Liver (tissue), 3 donors: ENCODE measurements at regions not wholly inside any gene's neighbourhood (a gene's known extent, or its start where the extent isn't known, plus 50 kb on each side); places are given as distances from the start of the nearest gene placed in this dataset.

Experiments
- CTCF ChIP-seq: fragments of 150-350 bp; IDR thresholded peaks from 2 replicates; pipeline ENCODE4 v1.5.1; 2017; ENCODE audit warnings: improper control_type of control experiment, low read depth, low read length; ENCODE audit not compliant: missing input control
- EGR1 ChIP-seq, 2 donors: IDR thresholded peaks; 2 replicates each; pipeline ENCODE4 v1.6.1; 2016 to 2018; ENCODE audit warnings: antibody characterized with exemption in 2 of 2, low read depth in 2 of 2
- GABPA ChIP-seq, 2 donors: IDR thresholded peaks in 1 of 2; conservative IDR thresholded peaks in 1 of 2; 2 replicates each; pipeline ENCODE4 v1.6.1; 2016; ENCODE audit warnings: antibody characterized with exemption in 2 of 2, mild to moderate bottlenecking in 1 of 2, moderate library complexity in 1 of 2
- JUND ChIP-seq, 2 donors: IDR thresholded peaks; 2 replicates each; pipeline ENCODE4 v1.6.1; 2016; ENCODE audit warnings: antibody characterized with exemption in 2 of 2
- MAX ChIP-seq: IDR thresholded peaks from 2 replicates; pipeline ENCODE4 v1.6.1; 2016; ENCODE audit warnings: antibody characterized with exemption
- RAD21 ChIP-seq, 2 donors: IDR thresholded peaks; 2 replicates each; pipeline ENCODE4 v1.6.1; 2016; ENCODE audit warnings: antibody characterized with exemption in 2 of 2, mild to moderate bottlenecking in 2 of 2
- RXRA ChIP-seq, 2 donors: IDR thresholded peaks; 2 replicates each; pipeline ENCODE4 v1.6.1; 2017 to 2018; ENCODE audit warnings: antibody characterized with exemption in 2 of 2, mild to moderate bottlenecking in 1 of 2
- TAF1 ChIP-seq: conservative IDR thresholded peaks from 2 replicates; pipeline ENCODE4 v1.6.1; 2016; ENCODE audit warnings: antibody characterized with exemption, mild to moderate bottlenecking
- YY1 ChIP-seq: IDR thresholded peaks from 2 replicates; pipeline ENCODE4 v1.6.1; 2016; ENCODE audit warnings: antibody characterized with exemption, mild to moderate bottlenecking
- donor health status: healthy.
- donor health status: healthy.

GRCh38 chr1:55717111-55717510, 501.9 kb upstream of the USP24 start:
- TF ChIP-seq CTCF (no peak), MAX (no peak), GABPA (IDR thresholded peaks at IDR 0.05 in 1 of 2, conservative IDR thresholded peaks at IDR 0.05 in 1 of 2) (no peak), TAF1 (no peak), EGR1 (IDR thresholded peaks at IDR 0.05; ENCODE audit: low read depth in 2 of 2) (no peak), YY1 (no peak), RXRA (IDR thresholded peaks at IDR 0.05) (no peak), JUND (IDR thresholded peaks at IDR 0.05) (no peak), RAD21 (IDR thresholded peaks at IDR 0.05) (no peak)
